GM19395 (cell line): ENCODE measurements at regions not wholly inside any gene's neighbourhood (a gene's known extent, or its start where the extent isn't known, plus 50 kb on each side); places are given as distances from the start of the nearest gene placed in this dataset.

Experiments used
- ATAC-seq: cut with Tn5 transposase; IDR thresholded peaks from one replicate; pipeline ENCODE4 v1.9.1; 2021; ENCODE audit warnings: mild to moderate bottlenecking, moderate library complexity; ENCODE audit not compliant: unreplicated experiment

DNA sequence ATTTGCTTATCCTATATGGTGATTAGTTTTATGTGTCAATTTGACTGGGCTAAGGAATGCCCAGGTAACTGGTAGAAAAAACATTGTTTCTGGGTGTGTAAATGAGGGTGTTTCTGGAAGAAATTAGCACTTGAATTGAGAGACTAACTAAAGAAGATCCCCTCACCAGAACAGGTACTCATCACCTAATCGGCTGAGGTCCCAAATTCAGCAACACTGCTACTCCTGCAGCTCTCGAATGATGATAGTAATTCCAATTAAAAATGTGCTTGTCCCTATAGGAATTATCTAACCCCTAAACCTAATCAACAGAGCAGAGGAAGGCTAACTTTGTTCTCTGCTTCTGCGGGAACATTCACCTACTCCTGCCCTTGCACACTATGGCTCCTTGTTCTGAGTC lies 464.5 kb upstream of the CHST9 start:
- ATAC-seq = no peak

DNA sequence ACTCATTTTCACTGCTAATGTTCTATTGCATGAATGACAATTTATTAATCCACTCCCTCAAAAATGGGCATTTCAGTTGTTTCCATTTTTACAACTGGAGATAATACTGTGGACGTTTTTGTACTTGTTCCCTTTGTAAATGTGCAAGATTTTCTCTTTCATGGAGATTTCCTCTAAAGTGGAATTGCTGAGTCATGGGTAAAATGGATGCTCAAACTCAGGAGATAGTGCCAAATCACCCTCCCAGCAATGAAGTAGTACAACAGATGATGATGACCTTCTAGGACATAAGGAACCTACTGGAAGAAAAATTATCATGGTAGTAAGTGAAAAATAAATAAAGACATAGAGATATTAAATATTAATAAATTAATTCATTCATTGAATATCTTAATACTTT lies 460.8 kb upstream of the CHST9 start:
- ATAC-seq = no peak

DNA sequence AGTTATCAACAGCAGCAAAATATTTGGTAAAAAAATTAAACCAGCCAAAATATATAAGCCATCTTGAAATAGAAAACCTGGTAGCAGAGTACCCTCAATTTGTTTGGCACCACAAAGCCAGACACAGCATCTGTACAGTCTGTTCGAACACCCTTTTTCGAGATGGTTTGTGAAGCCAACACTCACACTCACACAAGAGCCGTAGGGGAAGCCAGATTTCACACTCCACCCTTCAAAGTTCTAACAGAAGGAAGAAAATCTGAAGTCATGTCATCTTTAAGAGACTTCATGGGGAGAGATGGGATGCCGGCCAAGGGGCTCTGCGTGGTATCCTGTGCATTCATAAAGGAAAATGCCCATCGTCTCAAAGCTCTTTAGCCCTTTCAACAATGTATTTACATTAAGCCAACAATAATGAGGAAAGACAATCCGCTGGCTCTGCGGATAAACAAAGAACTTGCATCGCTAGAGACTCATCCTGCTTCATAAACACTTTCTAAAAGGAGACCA lies 451.5 kb upstream of the CHST9 start:
- ATAC-seq = no peak

DNA sequence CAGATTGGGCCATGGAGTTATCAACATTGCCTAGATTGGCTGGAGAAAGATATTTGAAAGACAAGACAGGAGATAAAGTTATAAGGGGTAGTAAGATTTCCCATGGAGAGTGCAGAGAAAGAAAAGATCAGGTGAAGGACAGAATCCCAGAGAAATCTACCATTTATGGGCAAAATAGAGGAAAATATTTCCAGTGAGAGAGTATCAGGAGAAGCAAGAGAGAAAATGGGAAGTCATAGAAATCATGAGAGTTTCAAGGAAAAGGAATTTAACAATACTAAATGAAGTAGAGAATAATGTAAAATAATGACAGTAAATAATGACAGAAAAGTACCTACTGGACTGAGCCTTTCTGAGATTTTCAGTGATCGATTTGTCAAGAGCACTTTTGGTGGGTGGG lies 447.6 kb upstream of the CHST9 start:
- no peak for ATAC-seq

DNA sequence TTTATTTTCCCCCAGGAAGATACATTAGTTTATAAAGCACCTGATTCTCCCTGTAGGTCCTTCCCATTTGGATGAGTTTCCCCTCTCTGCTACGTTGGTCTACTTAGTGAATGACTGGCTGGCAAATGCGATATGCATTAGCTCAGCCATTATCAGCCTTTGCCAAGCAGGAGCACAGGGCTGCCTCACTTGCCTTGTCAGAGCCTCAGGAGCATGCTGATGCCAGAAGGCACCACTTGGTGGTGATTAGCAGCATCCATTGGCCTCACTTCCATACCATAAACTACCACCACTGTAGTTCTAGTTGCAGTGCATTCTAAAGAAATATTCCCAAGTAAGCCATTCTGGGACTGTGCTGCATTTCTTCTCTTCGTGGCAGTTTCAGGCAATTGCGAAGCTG lies 442.8 kb upstream of the CHST9 start:
- no peak for ATAC-seq

DNA sequence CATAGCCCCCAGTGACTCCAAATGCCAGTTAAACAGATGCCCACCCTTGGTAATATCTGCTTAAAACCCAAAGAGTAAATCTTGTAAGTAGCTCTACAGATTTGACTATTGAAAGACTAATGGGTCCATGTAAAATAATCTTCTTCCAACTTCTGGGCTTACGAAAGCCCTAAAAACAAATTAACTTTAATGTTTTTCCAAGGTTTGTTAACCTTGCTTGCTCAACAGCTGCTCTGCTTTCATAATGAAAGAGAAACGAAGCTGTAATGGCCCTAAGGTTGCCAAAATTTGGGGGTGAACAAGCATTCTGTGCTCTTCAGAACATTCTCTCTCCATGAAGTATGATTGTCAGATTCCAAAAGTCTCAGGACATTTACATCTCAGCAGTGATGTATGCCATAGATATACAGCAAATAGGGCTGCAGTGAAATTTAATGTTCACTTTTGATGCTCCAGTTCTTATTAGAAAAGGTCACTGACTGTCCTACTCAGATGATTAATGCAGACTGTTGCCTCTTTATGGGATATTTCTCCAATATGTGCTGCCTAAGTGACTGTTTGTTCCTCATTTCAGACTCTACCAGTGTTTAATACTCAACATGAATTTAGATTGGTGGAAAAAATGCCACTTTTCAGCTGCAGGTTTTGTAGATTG lies 436.3 kb upstream of the CHST9 start:
- no peak for ATAC-seq

DNA sequence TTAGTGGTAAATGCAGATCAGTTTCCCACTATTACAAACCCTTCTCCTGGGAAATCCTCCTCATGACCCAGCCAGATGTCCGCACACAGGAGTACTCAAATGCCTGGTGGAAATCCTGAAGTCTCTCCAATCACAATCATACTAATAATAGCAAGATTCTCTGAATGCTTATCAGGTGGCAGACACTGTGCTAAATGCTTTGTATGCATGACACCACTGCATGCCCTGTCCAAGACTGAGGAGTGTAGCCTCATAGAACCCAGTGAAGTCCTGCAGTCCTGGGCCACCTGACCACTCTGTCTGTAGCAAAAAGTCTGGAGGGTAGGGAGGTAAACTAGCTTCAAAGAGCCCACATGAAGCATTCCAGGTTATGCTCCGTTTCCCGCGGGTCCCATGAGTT lies 434.8 kb upstream of the CHST9 start:
- no peak for ATAC-seq

DNA sequence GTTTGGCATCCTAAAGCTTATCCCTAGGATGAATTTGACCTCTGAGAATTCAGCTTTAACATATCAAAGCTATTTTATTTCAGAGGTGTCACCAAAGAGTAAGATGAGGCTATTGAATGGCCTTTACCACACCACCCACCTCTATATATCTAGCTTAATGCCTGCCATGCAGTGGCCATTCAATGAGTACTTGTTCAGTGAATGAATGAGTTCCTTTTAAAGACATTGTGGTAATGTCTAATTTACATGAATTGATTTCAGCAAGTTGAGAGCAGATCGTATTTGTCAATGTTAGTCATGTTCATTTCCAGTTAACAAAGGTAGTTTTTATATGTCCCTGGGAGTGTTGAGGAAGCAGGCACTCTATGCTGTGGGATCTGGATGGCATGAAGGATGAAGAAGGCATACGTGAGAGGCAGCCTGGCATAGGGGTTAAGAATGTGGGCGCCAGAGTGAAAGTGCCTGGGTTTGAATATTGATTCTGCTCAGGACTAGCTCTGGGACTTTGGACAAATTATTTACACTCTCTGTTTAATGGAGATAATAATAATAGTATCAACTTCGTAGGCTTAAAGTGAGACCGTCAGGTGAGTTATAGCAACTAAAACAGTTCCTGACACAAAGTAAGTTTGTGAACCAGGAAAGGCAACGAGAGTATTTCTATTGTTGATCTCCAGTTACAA lies 434.1 kb upstream of the CHST9 start:
- ATAC-seq = no peak

DNA sequence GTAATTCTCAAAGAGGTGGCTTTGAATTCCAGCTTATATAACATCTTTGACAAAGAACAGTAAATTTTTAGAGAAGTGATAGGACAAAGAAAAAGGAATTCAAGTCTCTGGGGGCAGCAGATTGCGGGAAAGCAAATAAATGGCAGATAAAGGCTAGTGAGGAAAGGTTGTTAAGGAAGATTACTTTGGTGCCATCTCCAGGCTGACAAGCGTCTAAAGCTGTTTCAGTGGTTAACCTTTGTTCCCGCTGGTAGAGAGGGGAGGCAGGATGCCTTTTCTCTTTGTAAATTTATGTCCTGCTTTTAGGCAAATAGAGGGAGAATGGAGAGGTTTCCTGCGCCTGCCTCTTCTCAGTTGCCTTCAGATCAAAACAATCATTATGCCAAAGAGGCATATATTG lies 431.2 kb upstream of the CHST9 start:
- ATAC-seq = no peak

DNA sequence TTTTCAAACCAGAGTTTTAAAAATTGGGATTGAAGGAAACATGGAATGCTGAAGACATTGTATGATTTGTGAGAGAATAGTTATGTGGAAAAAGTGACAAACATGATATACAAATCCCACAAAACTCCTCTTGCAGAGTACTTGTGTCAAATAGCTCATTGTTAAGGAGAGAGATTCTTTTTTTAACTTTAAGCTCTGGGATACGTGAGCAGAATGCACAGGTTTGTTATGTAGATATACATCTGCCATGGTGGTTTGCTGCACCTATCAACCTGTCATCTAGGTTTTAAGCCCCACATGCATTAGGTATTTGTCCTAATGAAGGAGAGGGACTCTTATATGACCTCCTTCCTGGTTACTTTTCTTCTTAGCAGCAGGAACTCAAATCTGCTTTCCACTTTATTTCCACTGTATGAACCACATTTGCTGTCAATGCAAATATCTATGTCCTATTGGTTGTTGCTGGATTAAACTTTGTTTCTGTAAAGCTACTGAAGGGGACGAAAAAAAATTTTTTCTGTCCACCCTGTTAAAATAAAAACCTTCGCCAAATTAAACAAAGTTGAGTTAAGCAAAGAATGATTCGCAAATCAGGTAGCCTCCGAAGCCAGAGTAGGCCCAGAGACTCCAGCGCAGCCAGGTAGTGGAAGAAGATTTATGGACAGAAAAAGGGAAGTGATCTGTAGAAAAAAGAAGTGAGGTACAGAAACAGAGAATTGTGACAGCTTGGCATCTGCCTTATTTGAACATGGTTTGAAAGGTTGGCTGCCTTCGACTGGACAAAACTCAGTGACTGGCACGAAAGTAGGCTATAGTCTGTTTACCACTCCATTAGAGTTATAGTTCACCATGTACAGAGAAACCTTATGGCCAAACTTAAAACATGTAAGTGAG lies 430.1 kb upstream of the CHST9 start:
- ATAC-seq = no peak

DNA sequence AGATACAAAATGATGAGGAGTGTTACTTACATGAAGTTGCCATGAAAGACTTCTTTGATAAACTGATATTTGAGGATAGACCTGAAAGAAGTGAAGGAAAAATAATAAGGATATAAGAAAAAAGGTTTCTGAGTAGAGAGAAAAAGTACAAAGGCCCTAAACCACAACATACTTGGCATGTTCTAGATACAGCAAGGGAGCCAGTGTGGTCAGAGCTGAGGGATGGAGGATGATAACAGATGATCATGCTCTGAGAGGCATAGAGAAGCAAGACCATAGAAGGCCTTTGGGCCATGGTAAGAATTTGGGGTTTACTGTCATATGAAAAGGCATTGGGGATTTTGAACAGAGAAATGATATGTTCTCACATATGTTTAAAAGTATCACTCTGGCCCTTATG lies 424.1 kb upstream of the CHST9 start:
- no peak for ATAC-seq

DNA sequence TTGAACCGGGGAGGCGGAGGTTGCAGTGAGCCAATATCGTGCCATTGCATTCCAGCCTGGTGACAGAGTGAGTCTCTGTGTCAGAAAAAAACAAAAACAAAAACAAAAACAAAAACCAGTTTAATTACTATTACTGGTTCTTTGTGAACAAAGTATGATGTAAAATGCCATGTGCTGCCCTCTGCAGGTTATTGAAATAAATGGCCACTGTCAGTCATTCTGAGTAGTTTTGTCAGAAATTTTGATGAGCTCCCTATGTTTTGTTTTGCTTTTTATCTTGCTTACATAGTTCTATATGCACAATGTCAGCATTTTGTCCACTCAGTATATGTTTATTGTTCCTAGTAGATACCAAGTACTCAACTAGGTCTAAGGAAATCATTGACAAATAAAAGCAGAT lies 423.6 kb upstream of the CHST9 start:
- no peak for ATAC-seq

DNA sequence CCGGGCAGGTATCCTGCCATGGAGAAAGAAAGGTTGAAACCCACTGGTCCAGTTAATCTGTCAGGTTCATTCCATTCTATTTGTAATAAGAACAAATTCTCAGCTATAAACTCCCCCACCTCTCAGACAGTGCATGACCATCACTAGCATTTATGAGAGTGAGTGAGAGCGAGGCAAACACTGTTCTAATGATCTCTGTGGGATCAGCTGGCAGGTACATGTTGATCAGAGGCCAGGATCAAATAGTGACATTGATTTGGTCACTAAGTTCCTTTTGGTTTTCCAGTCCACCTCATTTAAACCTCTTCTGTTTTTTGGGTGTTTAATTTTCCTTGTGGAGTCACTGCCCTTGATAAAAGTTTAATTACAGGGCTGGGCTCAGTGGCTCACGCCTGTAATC lies 423.1 kb upstream of the CHST9 start:
- ATAC-seq = no peak

DNA sequence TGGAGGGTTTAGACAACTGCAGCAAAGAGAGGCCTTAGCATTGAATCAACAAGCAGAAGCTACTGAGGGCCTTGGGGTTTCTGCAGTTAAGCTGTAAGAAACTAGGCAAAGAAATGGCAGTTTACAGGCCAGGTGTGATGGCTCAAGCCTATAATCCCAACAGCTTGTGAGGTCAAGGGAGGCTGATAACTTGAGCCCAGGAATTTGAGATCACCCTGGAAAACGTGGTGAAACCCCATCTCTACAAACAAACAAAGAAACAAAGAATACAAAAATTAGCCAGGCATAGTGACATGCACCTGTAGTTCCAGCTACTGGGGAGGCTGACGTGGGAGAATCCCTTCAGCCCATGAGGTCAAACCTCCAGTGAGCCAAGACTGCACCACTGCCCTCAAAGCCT lies 421.6 kb upstream of the CHST9 start:
- ATAC-seq = no peak

DNA sequence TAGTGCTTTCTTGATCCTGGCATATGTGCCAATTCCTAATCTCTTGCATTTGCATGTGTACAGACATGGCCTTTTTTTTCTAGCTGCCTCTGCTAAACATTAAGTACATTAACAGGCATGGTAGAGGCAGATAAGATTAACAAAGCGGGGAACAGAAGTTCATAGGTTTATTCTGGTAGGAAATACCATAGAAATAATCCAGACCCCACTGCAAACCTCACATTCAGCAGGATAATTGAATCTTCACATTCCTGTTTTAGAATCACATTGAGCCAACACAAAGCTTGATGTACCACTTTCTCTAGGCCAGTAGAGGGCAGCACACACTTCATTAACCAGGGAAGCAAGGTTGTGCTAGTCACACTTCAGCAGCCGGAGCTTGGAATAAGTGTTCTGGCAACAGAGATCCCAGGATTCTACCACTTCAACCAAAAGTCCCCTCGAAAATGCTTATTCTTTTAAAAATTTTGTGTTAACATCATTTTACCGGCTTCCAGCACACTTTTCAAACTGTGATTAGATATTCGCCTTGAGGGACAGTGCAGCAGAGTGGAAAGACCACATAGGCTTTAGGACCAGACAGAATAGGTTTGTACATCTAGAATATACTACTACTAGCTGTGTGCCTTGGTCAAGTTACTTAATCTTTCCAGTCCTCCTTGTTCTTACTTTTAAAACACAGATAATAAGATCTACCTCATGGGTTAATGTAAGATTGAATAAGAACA lies 420.2 kb upstream of the CHST9 start:
- ATAC-seq = peak; percentile 87

DNA sequence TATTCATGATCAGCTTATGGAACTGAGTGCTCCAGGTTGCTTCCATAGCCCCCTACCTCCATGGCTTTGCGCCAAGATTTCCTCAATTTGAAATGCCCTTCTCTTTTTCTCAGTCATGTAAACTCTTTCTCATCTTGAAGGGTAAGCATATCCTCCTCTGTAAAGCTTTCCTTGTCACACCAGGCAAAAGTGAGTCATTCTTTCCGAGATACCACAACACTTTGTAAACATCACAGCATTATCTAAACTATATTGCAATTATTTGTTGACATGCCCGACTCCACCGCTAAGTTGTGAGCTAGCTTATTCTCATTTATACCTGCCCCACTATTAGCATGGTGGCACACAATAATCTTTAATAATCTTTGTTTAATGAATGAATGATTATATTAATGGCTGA lies 419.5 kb upstream of the CHST9 start:
- no peak for ATAC-seq

DNA sequence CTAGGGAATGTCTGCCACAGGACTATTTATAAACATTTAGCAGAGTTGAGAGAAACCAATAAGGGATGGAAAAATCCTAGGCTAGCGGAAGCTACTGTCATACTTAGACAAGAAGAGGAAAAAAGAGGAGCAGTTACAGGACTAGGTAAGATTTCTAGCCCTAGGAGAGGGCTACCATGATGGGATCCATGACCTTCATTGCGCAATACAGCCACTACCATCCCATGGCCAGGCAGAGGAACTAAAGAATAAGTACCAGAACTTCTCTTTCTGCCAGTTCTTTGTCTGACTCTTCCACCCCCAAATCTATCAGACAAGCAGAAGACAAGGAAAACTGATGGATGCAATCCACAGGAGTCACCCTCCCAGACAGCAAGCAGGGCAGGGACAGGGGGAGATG lies 417.0 kb upstream of the CHST9 start:
- no peak for ATAC-seq

DNA sequence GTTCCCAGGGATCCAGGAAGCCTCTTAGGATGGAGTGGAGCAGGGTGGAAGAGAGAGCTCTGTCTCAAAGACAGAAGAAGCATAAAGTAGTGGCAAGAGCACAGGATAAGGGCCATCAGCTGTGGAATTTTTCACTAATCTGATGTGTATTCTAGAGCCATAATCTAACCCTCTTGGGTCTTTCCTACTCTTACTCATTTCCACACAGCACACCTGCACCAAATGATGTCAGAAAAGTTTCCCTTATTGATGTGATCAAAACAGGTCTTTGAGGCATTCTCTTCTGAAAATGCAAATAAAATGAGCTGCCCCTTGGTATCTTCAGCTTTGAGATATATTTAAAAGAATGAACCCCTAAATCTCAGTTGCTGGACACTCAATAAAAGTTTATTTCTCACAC lies 415.1 kb upstream of the CHST9 start:
- no peak for ATAC-seq

DNA sequence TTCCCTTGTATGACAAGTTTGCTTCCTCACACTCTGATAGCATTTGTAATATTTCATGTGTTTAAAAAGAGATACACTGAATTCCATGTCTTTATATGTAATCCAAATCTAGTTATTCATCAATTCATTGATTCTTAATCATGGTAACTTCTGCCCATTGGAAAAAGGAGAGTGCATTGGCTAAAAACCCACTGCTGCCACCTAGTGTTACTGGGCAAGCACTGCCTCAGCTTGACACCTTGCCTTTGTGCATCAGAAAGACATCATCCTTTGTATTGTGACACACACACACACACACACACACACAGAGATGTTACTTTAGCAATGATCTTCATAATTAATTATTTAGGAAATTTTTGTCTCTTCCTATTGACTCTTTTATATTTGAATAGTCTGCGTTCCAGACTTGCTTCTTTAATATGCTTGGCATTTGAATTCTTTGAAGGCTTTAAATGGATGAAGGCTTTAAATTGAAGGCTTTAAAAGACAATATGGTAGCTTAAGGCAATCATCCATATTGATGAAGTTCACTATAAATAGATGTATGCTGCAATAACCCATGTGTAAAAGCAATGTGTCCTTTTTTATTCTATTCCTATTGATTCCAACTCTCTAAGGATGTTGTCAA lies 414.2 kb upstream of the CHST9 start:
- ATAC-seq = peak; percentile 88

DNA sequence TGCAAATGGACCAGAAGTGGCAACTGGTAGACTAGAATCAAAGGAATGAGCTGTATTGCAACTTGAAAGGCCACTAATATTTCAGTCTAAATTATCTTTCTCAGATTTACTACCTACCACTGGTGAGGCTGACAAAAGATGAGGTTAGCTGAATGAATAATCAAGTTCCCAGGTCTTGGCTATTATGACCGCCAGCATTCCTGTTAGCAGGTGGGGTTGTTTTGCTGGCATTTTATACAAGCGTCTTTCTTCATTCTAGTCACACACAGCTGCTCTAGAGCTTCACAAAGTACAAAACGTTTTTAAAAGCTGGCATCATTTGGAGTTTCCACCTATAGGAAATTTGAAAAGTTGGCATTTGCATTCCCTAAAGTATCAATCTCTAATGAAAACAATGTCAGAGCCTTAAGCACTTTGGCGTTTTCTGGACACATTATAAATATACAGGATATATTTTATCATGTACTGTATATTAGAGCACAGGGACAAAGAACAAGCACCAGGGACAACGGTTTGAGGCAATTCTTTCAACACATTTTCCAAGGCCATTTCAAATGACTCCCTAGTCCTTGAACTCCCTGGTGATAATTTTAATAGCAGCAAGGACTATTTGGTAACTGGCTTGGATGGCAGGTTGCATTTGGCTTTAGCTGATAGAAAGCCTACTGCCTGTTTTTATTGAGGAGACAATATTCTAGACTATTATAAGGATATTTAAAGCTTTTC lies 410.2 kb upstream of the CHST9 start:
- no peak for ATAC-seq
